Fibroblast of skin of abdomen (primary cell): ENCODE measurements at regions not wholly inside any gene's neighbourhood (a gene's known extent, or its start where the extent isn't known, plus 50 kb on each side); places are given as distances from the start of the nearest gene placed in this dataset.
"Not testable (repeated sequence)": the region's sequence is repeated elsewhere in the genome, so short reads cannot be mapped to it uniquely, and the experiment has no call there.

Experiments
- DNase-seq: peaks from one replicate; pipeline ENCODE4 v3.0.0-alpha.2; 2013

- DNase-seq, result no peak
These were observed 201.8 kb upstream of the ZNF521 start for GRCh38 chr18:25553631-25554263.

- DNase-seq, result no peak
These were observed 192.8 kb upstream of the ZNF521 start for GRCh38 chr18:25544546-25545287.

- no peak for DNase-seq
These were observed 186.4 kb upstream of the ZNF521 start for GRCh38 chr18:25538175-25538922.

GRCh38 chr18:25535495-25535894, 183.5 kb upstream of the ZNF521 start:
- DNase-seq, result no peak

- DNase-seq, result no peak
These were observed 182.4 kb upstream of the ZNF521 start for GRCh38 chr18:25534401-25534800.

- no peak for DNase-seq
These were observed 181.3 kb upstream of the ZNF521 start for GRCh38 chr18:25533218-25533617.

- no peak for DNase-seq
These were observed 179.2 kb upstream of the ZNF521 start for GRCh38 chr18:25531207-25531606.

- DNase-seq, result not testable (repeated sequence)
These were observed 173.8 kb upstream of the ZNF521 start for GRCh38 chr18:25525789-25526188.

- DNase-seq, result no peak
These were observed 166.7 kb upstream of the ZNF521 start for GRCh38 chr18:25518716-25519053.

- DNase-seq, result peak; percentile 16
These were observed 166.1 kb upstream of the ZNF521 start for GRCh38 chr18:25517881-25518715.

GRCh38 chr18:25516747-25517498, 165.0 kb upstream of the ZNF521 start:
- DNase-seq, result no peak

- DNase-seq, result no peak
These were observed 164.2 kb upstream of the ZNF521 start for GRCh38 chr18:25516121-25516520.

GRCh38 chr18:25510096-25510495, 158.1 kb upstream of the ZNF521 start:
- DNase-seq, result no peak

- DNase-seq, result peak; percentile 85
These were observed 151.7 kb upstream of the ZNF521 start for GRCh38 chr18:25503567-25504081.

- no peak for DNase-seq
These were observed 145.3 kb upstream of the ZNF521 start for GRCh38 chr18:25497151-25497794.

- DNase-seq, result no peak
These were observed 144.6 kb upstream of the ZNF521 start for GRCh38 chr18:25496544-25496943.

GRCh38 chr18:25495606-25496005, 143.6 kb upstream of the ZNF521 start:
- peak; percentile 41 for DNase-seq

GRCh38 chr18:25494888-25495287, 142.9 kb upstream of the ZNF521 start:
- DNase-seq, result peak; percentile 42

- DNase-seq, result no peak
These were observed 141.4 kb upstream of the ZNF521 start for GRCh38 chr18:25493401-25493800.

GRCh38 chr18:25490316-25490715, 138.3 kb upstream of the ZNF521 start:
- DNase-seq, result no peak

GRCh38 chr18:25473008-25473407, 121.0 kb upstream of the ZNF521 start:
- no peak for DNase-seq
